Peyer's patch (tissue), 4 donors: ENCODE measurements at regions not wholly inside any gene's neighbourhood (a gene's known extent, or its start where the extent isn't known, plus 50 kb on each side); places are given as distances from the start of the nearest gene placed in this dataset.

Experiments
- CTCF ChIP-seq, 6 experiments: fragments of 450-650 bp in 4 of 6; fragments of 200-600 bp in 2 of 6; sonication (generic) in 1 of 6; IDR thresholded peaks; one replicate each; pipeline ENCODE4 v1.5.1; 2017 to 2019; ENCODE audit warnings: antibody characterized with exemption in 6 of 6, mild to moderate bottlenecking in 3 of 6, moderate library complexity in 1 of 6
- POLR2A ChIP-seq, 2 donors: fragments of 450-650 bp; IDR thresholded peaks; one replicate each; pipeline ENCODE4 v1.5.1; 2017; ENCODE audit warnings: antibody characterized with exemption in 2 of 2, mild to moderate bottlenecking in 2 of 2, moderate library complexity in 2 of 2

GRCh38 chr10:94047293-94047692, 53.6 kb downstream of the PLCE1 start:
- TF ChIP-seq CTCF (IDR thresholded peaks at IDR 0.05) (no peak), POLR2A (IDR thresholded peaks at IDR 0.05) (no peak)
